ENCODE measurements at regions not wholly inside any gene's neighbourhood (a gene's known extent, or its start where the extent isn't known, plus 50 kb on each side); places are given as distances from the start of the nearest gene placed in this dataset.

GRCh38 chr15:96112018-96112417 is 218.5 kb upstream of the NR2F2 start:
- TF ChIP-seq, protein P1, sequence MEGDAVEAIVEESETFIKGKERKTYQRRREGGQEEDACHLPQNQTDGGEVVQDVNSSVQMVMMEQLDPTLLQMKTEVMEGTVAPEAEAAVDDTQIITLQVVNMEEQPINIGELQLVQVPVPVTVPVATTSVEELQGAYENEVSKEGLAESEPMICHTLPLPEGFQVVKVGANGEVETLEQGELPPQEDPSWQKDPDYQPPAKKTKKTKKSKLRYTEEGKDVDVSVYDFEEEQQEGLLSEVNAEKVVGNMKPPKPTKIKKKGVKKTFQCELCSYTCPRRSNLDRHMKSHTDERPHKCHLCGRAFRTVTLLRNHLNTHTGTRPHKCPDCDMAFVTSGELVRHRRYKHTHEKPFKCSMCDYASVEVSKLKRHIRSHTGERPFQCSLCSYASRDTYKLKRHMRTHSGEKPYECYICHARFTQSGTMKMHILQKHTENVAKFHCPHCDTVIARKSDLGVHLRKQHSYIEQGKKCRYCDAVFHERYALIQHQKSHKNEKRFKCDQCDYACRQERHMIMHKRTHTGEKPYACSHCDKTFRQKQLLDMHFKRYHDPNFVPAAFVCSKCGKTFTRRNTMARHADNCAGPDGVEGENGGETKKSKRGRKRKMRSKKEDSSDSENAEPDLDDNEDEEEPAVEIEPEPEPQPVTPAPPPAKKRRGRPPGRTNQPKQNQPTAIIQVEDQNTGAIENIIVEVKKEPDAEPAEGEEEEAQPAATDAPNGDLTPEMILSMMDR (IDR thresholded peaks at IDR 0.05): no peak
- TF ChIP-seq POLR2A (IDR thresholded peaks at IDR 0.05): no peak

Measured in uterus (tissue), 2 donors.